GM21423 (cell line): ENCODE measurements at regions not wholly inside any gene's neighbourhood (a gene's known extent, or its start where the extent isn't known, plus 50 kb on each side); places are given as distances from the start of the nearest gene placed in this dataset.

ENCODE experiments used
- ATAC-seq: cut with Tn5 transposase; IDR thresholded peaks from one replicate; pipeline ENCODE4 v1.9.1; 2021; ENCODE audit warnings: mild to moderate bottlenecking, moderate library complexity; ENCODE audit not compliant: unreplicated experiment

GRCh38 chr7:9958486-9958885 is 1015.2 kb upstream of the PHF14 start:
- ATAC-seq = no peak

GRCh38 chr7:9960460-9960859 is 1013.2 kb upstream of the PHF14 start:
- no peak for ATAC-seq

- no peak for ATAC-seq
Measured at GRCh38 chr7:9961161-9961922, 1012.3 kb upstream of the PHF14 start.

GRCh38 chr7:9962742-9963141 is 1010.9 kb upstream of the PHF14 start:
- no peak for ATAC-seq

GRCh38 chr7:9978106-9979064 is 995.3 kb upstream of the PHF14 start:
- no peak for ATAC-seq

GRCh38 chr7:9981742-9982349 is 991.8 kb upstream of the PHF14 start:
- no peak for ATAC-seq

- ATAC-seq = no peak
Measured at GRCh38 chr7:9983048-9983447, 990.6 kb upstream of the PHF14 start.

- ATAC-seq = no peak
Measured at GRCh38 chr7:10015687-10016086, 958.0 kb upstream of the PHF14 start.

GRCh38 chr7:10022480-10022879 is 951.2 kb upstream of the PHF14 start:
- no peak for ATAC-seq

- no peak for ATAC-seq
Measured at GRCh38 chr7:10022957-10023356, 950.7 kb upstream of the PHF14 start.

GRCh38 chr7:10034843-10035556 is 938.7 kb upstream of the PHF14 start:
- ATAC-seq = no peak

- ATAC-seq = no peak
Measured at GRCh38 chr7:10036693-10037092, 937.0 kb upstream of the PHF14 start.

- no peak for ATAC-seq
Measured at GRCh38 chr7:10038351-10038750, 935.3 kb upstream of the PHF14 start.

- no peak for ATAC-seq
Measured at GRCh38 chr7:10040674-10041073, 933.0 kb upstream of the PHF14 start.

GRCh38 chr7:10070899-10071298 is 902.8 kb upstream of the PHF14 start:
- ATAC-seq = no peak

- ATAC-seq = no peak
Measured at GRCh38 chr7:10075866-10076265, 897.8 kb upstream of the PHF14 start.

- ATAC-seq = no peak
Measured at GRCh38 chr7:10076660-10077300, 896.9 kb upstream of the PHF14 start.

GRCh38 chr7:10079572-10079971 is 894.1 kb upstream of the PHF14 start:
- ATAC-seq = no peak

GRCh38 chr7:10082896-10083295 is 890.8 kb upstream of the PHF14 start:
- no peak for ATAC-seq

- ATAC-seq = no peak
Measured at GRCh38 chr7:10083766-10084165, 889.9 kb upstream of the PHF14 start.
